ENCODE measurements at regions not wholly inside any gene's neighbourhood (a gene's known extent, or its start where the extent isn't known, plus 50 kb on each side); places are given as distances from the start of the nearest gene placed in this dataset.

DNA sequence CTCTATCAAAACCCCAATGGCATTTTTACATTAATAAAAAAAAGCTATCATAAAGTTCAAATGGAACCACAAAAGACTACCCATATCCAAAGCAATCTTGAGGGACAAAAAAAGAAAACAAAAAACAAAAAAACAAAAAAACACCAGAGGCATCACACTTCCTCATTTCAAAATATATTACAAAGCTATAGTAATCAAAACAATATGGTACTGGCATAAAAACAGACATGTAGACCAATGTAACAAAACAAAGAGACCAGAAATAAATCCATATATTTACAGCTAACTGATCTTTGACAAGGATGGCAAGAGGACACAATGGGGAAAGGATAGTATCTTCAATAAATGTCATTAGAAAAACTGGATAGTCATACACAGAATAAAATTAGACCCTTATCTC is 245.1 kb upstream of the MSX2 start:
- TF ChIP-seq POLR2A (IDR thresholded peaks at IDR 0.05; ENCODE audit: borderline replicate concordance, extremely low read depth, insufficient read depth, insufficient read length) (no peak), CEBPB (IDR thresholded peaks at IDR 0.05; ENCODE audit: low read depth) (no peak), SP1 (IDR thresholded peaks at IDR 0.05; ENCODE audit: low read depth) (no peak), EZH2 (IDR thresholded peaks at IDR 0.05) (no peak), POLR2AphosphoS5 (IDR thresholded peaks at IDR 0.05; ENCODE audit: low read depth, low read length) (no peak), ZNF274 (IDR thresholded peaks at IDR 0.05; ENCODE audit: low read depth, low read length) (no peak)
- TF ChIP-seq, protein P1, sequence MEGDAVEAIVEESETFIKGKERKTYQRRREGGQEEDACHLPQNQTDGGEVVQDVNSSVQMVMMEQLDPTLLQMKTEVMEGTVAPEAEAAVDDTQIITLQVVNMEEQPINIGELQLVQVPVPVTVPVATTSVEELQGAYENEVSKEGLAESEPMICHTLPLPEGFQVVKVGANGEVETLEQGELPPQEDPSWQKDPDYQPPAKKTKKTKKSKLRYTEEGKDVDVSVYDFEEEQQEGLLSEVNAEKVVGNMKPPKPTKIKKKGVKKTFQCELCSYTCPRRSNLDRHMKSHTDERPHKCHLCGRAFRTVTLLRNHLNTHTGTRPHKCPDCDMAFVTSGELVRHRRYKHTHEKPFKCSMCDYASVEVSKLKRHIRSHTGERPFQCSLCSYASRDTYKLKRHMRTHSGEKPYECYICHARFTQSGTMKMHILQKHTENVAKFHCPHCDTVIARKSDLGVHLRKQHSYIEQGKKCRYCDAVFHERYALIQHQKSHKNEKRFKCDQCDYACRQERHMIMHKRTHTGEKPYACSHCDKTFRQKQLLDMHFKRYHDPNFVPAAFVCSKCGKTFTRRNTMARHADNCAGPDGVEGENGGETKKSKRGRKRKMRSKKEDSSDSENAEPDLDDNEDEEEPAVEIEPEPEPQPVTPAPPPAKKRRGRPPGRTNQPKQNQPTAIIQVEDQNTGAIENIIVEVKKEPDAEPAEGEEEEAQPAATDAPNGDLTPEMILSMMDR (IDR thresholded peaks at IDR 0.05 in 2 of 3, conservative IDR thresholded peaks at IDR 0.05 in 1 of 3; ENCODE audit: borderline replicate concordance in 1 of 3, insufficient read depth in 1 of 3, low read depth in 2 of 3, low read length in 2 of 3), result no peak
- TF ChIP-seq, protein P2, sequence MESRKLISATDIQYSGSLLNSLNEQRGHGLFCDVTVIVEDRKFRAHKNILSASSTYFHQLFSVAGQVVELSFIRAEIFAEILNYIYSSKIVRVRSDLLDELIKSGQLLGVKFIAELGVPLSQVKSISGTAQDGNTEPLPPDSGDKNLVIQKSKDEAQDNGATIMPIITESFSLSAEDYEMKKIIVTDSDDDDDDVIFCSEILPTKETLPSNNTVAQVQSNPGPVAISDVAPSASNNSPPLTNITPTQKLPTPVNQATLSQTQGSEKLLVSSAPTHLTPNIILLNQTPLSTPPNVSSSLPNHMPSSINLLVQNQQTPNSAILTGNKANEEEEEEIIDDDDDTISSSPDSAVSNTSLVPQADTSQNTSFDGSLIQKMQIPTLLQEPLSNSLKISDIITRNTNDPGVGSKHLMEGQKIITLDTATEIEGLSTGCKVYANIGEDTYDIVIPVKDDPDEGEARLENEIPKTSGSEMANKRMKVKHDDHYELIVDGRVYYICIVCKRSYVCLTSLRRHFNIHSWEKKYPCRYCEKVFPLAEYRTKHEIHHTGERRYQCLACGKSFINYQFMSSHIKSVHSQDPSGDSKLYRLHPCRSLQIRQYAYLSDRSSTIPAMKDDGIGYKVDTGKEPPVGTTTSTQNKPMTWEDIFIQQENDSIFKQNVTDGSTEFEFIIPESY (IDR thresholded peaks at IDR 0.05; ENCODE audit: extremely low read depth, insufficient replicate concordance, low read length), result no peak
- TF ChIP-seq, protein P3, sequence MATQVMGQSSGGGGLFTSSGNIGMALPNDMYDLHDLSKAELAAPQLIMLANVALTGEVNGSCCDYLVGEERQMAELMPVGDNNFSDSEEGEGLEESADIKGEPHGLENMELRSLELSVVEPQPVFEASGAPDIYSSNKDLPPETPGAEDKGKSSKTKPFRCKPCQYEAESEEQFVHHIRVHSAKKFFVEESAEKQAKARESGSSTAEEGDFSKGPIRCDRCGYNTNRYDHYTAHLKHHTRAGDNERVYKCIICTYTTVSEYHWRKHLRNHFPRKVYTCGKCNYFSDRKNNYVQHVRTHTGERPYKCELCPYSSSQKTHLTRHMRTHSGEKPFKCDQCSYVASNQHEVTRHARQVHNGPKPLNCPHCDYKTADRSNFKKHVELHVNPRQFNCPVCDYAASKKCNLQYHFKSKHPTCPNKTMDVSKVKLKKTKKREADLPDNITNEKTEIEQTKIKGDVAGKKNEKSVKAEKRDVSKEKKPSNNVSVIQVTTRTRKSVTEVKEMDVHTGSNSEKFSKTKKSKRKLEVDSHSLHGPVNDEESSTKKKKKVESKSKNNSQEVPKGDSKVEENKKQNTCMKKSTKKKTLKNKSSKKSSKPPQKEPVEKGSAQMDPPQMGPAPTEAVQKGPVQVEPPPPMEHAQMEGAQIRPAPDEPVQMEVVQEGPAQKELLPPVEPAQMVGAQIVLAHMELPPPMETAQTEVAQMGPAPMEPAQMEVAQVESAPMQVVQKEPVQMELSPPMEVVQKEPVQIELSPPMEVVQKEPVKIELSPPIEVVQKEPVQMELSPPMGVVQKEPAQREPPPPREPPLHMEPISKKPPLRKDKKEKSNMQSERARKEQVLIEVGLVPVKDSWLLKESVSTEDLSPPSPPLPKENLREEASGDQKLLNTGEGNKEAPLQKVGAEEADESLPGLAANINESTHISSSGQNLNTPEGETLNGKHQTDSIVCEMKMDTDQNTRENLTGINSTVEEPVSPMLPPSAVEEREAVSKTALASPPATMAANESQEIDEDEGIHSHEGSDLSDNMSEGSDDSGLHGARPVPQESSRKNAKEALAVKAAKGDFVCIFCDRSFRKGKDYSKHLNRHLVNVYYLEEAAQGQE (IDR thresholded peaks at IDR 0.05; ENCODE audit: low read depth), result no peak
- TF ChIP-seq, protein P4, sequence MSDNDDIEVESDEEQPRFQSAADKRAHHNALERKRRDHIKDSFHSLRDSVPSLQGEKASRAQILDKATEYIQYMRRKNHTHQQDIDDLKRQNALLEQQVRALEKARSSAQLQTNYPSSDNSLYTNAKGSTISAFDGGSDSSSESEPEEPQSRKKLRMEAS (IDR thresholded peaks at IDR 0.05), result no peak

Measured in HCT116 (cell line).